22Rv1 (cell line): ENCODE measurements at regions not wholly inside any gene's neighbourhood (a gene's known extent, or its start where the extent isn't known, plus 50 kb on each side); places are given as distances from the start of the nearest gene placed in this dataset.

Experiments
- CTCF ChIP-seq: fragments of 450-650 bp; IDR thresholded peaks from 2 replicates; pipeline ENCODE4 v1.5.1; 2017; ENCODE audit warnings: mild to moderate bottlenecking
- ZFX ChIP-seq: fragments of 450-650 bp; IDR thresholded peaks from 2 replicates; pipeline ENCODE4 v1.6.1; 2017; ENCODE audit warnings: antibody characterized with exemption, borderline replicate concordance

- TF ChIP-seq CTCF: no peak
- TF ChIP-seq ZFX: no peak
Observed at GRCh38 chr12:3961591-3961990, 88.4 kb upstream of the PARP11 start.
